Fibroblast of skin of right biceps (primary cell): ENCODE measurements at regions not wholly inside any gene's neighbourhood (a gene's known extent, or its start where the extent isn't known, plus 50 kb on each side); places are given as distances from the start of the nearest gene placed in this dataset.

ENCODE experiments used
- DNase-seq: peaks from one replicate; pipeline ENCODE4 v3.0.0-alpha.2; 2013

- DNase-seq: no peak
Observed at GRCh38 chr4:185993328-185993973, 75.5 kb upstream of the TLR3 start.

GRCh38 chr4:185994750-185995149 is 74.2 kb upstream of the TLR3 start:
- DNase-seq: no peak

- DNase-seq: no peak
Observed at GRCh38 chr4:185995665-185996064, 73.3 kb upstream of the TLR3 start.

GRCh38 chr4:185997296-185997695 is 71.7 kb upstream of the TLR3 start:
- DNase-seq: no peak

- no peak for DNase-seq
Observed at GRCh38 chr4:185998791-185999190, 70.2 kb upstream of the TLR3 start.

GRCh38 chr4:185999207-185999606 is 69.7 kb upstream of the TLR3 start:
- no peak for DNase-seq

- DNase-seq: no peak
Observed at GRCh38 chr4:186002853-186003252, 66.1 kb upstream of the TLR3 start.

- DNase-seq: no peak
Observed at GRCh38 chr4:186003746-186004145, 65.2 kb upstream of the TLR3 start.

GRCh38 chr4:186008057-186008456 is 60.9 kb upstream of the TLR3 start:
- no peak for DNase-seq

- DNase-seq: no peak
Observed at GRCh38 chr4:186009976-186010375, 59.0 kb upstream of the TLR3 start.

GRCh38 chr4:186010821-186011220 is 58.1 kb upstream of the TLR3 start:
- no peak for DNase-seq

GRCh38 chr4:186012071-186012470 is 56.9 kb upstream of the TLR3 start:
- DNase-seq: no peak

GRCh38 chr4:186013419-186014186 is 55.4 kb upstream of the TLR3 start:
- DNase-seq: no peak

- no peak for DNase-seq
Observed at GRCh38 chr4:186015212-186015817, 53.6 kb upstream of the TLR3 start.

- no peak for DNase-seq
Observed at GRCh38 chr4:186016796-186017195, 52.2 kb upstream of the TLR3 start.

GRCh38 chr4:186017801-186018200 is 51.2 kb upstream of the TLR3 start:
- DNase-seq: no peak

- no peak for DNase-seq
Observed at GRCh38 chr4:186018261-186018660, 50.7 kb upstream of the TLR3 start.

- DNase-seq: no peak
Observed at GRCh38 chr4:186018784-186019183, 50.2 kb upstream of the TLR3 start.
